BE2C (cell line): ENCODE measurements at regions not wholly inside any gene's neighbourhood (a gene's known extent, or its start where the extent isn't known, plus 50 kb on each side); places are given as distances from the start of the nearest gene placed in this dataset.

Experiments
- DNase-seq: peaks from one replicate; pipeline ENCODE4 v3.0.0-alpha.2; 2020
- H3K27me3 ChIP-seq: fragments of 250-450 bp; sonication (Bioruptor Pico); 2 replicates; pipeline ENCODE4 v1.5.1; 2020; ENCODE audit warnings: mild to moderate bottlenecking
- H3K36me3 ChIP-seq: fragments of 250-450 bp; sonication (Bioruptor Pico); 2 replicates; pipeline ENCODE4 v1.5.1; 2020; ENCODE audit warnings: mild to moderate bottlenecking
- H3K4me1 ChIP-seq: fragments of 250-450 bp; sonication (Bioruptor Pico); 2 replicates; pipeline ENCODE4 v1.5.1; 2020
- H3K4me3 ChIP-seq: 2 replicates; pipeline ENCODE4 v1.5.1; 2011; ENCODE audit warnings: low read depth, low read length
- H3K9me3 ChIP-seq: fragments of 250-450 bp; sonication (Bioruptor Pico); 2 replicates; pipeline ENCODE4 v1.5.1; 2020
- TF ChIP-seq, protein P1 (sequence below): IDR thresholded peaks from 2 replicates; pipeline ENCODE4 v1.5.1; 2012; ENCODE audit warnings: mild to moderate bottlenecking, low read depth, low read length

DNA sequence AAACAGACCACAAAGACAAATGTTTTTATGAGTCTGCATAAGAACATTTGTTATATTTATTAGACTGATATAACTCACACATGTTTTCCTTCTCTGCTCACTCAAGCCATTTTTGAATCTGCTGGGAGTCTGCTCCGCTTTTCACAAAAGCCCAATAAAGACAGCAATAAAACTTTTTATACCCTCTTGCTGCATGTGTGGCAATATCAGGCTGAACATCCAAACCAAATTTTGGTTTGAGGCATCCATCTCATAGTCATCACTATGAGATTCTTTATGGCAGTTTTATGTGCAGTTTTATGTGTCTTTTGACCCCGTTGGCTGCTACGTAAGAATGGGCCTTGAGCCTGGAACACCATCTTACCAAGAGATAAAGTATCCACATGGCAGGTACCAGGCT, 1276.8 kb upstream of the ADGRB3 start:
- Histone ChIP-seq H3K9me3 (no peaks in the 10 kb centered on the region), H3K36me3 (no peaks in the 10 kb centered on the region), H3K4me3 (no peak overlapping the region), H3K27me3 (no peaks in the 10 kb centered on the region), H3K4me1 (no peaks in the 10 kb centered on the region)
- TF ChIP-seq, protein P1, sequence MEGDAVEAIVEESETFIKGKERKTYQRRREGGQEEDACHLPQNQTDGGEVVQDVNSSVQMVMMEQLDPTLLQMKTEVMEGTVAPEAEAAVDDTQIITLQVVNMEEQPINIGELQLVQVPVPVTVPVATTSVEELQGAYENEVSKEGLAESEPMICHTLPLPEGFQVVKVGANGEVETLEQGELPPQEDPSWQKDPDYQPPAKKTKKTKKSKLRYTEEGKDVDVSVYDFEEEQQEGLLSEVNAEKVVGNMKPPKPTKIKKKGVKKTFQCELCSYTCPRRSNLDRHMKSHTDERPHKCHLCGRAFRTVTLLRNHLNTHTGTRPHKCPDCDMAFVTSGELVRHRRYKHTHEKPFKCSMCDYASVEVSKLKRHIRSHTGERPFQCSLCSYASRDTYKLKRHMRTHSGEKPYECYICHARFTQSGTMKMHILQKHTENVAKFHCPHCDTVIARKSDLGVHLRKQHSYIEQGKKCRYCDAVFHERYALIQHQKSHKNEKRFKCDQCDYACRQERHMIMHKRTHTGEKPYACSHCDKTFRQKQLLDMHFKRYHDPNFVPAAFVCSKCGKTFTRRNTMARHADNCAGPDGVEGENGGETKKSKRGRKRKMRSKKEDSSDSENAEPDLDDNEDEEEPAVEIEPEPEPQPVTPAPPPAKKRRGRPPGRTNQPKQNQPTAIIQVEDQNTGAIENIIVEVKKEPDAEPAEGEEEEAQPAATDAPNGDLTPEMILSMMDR = no peak
- DNase-seq = no peak

DNA sequence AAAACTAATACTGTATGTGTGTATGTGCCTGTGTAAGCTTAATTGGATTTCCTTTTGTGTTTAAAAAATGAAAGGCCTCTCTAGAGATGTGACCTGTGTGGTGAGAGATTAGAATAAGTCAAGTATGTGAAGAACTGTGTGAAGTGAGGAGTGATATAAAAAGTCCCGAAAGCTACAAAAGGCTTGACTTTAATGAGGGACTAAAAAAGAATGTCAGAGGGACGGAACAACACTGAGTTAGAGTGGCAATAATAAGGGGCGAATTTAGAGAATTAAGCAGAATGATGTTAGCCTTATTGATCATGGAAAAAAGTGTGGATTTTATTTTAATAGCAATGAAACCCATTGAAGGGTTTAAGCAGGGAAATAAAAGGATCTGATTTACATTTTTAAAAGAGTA, 1281.2 kb upstream of the ADGRB3 start:
- no peak for DNase-seq
- no peak overlapping the region for H3K4me3 ChIP-seq

DNA sequence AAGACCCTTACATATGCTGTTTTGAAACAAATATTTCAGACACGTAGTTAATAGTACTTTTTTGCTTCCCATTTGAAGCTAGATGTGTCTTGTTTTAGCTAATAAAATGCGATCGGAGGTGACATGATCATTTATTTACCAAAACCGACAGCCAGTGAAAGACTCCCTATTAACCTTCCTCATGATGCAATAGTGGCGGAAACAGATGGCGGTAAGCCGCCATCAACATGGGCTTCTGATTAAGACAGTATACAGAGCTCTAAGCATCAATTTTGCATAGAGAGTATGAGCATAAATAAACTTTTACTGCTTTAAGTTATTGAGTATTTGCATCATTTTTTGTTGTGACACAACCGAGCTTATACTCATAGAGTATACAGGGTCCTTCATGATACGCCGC, 1282.4 kb upstream of the ADGRB3 start:
- TF ChIP-seq, protein P1 = no peak
- H3K27me3 ChIP-seq = no peaks in the 10 kb centered on the region
- no peak overlapping the region for H3K4me3 ChIP-seq
- no peaks in the 10 kb centered on the region for H3K9me3 ChIP-seq
- H3K4me1 ChIP-seq = no peaks in the 10 kb centered on the region
- H3K36me3 ChIP-seq = no peaks in the 10 kb centered on the region
- no peak for DNase-seq

More for the DNA sequence above, 1281.2 kb upstream of the ADGRB3 start:
- TF ChIP-seq, protein P1 = no peak
- Histone ChIP-seq H3K36me3 (no peaks in the 10 kb centered on the region), H3K9me3 (no peaks in the 10 kb centered on the region), H3K27me3 (no peaks in the 10 kb centered on the region), H3K4me1 (no peaks in the 10 kb centered on the region)

DNA sequence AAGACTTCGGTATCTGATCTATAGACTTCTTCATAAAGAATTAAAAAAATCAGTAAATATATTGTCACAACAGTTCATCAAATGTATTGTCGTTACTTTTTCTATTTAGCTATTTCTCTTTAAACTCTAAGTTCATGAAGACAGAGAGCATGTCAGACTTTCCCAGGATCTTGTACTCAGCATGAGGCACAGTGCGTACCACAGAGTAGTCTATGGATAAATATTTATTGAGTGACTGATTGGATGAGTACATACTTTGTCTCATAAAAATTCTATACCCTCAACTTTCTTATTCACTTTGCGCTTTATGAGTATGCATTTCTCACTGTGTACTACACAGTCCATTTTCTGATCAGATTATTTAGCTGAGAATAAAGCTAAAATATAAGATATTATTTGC, 1284.4 kb upstream of the ADGRB3 start:
- Histone ChIP-seq H3K4me1 (no peaks in the 10 kb centered on the region), H3K27me3 (no peaks in the 10 kb centered on the region), H3K36me3 (no peaks in the 10 kb centered on the region; the same call in 1 of the 2 replicates), H3K4me3 (no peak overlapping the region), H3K9me3 (no peaks in the 10 kb centered on the region)
- DNase-seq = no peak
- TF ChIP-seq, protein P1 = no peak

DNA sequence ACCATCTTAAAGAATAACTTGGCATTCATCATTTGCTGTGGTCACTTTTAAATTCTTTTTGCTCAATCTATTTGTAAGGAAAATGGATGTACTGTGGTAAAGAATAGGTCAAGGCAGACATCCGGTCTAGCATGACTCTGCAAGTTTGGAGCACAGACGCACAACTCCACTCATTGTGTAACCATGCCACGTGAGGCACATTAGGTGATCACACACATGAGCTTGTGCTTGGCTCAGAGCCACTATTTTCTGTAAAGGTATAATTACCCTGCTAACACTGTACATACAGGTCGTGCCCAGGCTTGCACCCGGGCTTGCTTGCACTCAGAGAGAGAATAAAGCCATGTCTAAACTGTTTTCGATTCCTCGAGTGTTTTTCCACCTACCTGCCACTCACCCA, 1289.1 kb upstream of the ADGRB3 start:
- H3K4me3 ChIP-seq = no peak overlapping the region
- no peaks in the 10 kb centered on the region for H3K4me1 ChIP-seq
- no peaks in the 10 kb centered on the region for H3K27me3 ChIP-seq
- DNase-seq = no peak
- H3K9me3 ChIP-seq = no peaks in the 10 kb centered on the region
- TF ChIP-seq, protein P1 = no peak
- H3K36me3 ChIP-seq = no peaks in the 10 kb centered on the region; the same call in 1 of the 2 replicates

DNA sequence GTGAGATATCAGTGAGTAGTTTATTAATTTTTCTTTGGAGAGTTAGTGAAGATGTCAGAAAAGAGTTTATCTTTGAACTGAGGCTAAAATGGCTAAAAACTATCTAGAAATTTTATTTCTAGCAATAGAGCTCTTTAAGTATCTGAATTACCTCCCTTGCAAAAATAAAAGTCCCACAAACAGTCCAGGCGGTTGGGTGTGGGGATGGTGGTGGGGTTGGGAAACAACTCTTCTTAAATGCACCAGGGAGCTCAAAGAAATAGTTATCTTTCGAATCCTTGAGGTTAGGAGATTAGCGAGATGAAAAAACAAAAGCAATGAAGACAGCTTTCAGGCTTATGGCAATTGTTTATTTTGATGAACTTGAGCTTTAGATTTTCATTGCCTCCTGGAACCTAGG, 1299.1 kb upstream of the ADGRB3 start:
- H3K4me3 ChIP-seq = no peak overlapping the region
- H3K9me3 ChIP-seq = no peaks in the 10 kb centered on the region
- no peaks in the 10 kb centered on the region for H3K36me3 ChIP-seq
- no peaks in the 10 kb centered on the region for H3K27me3 ChIP-seq
- TF ChIP-seq, protein P1 = no peak
- no peaks in the 10 kb centered on the region; the same call in 1 of the 2 replicates for H3K4me1 ChIP-seq
- no peak for DNase-seq
